ENCODE measurements at regions not wholly inside any gene's neighbourhood (a gene's known extent, or its start where the extent isn't known, plus 50 kb on each side); places are given as distances from the start of the nearest gene placed in this dataset.

DNA sequence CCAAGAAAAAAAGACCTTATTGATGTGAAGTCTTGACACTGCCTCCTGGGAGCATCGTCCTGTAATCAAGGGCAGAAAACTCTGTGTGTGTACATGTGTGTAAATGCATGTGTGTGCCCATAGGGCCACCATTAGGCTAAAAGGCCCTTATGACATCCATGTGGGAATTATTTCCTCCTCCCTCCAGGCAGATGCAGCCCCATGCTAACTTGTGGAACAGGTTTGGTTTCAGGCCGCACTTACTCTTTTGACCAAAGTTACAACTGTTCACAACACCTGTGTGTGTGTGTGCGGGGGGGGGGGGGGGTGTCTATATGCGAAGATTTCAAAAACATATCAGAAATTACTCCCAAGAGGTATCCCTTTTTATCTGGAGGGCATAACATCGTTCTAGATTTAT is 87.4 kb upstream of the SLC14A2 start:
- Histone ChIP-seq H3K79me2 (replicated peaks; ENCODE audit: insufficient read depth) (no peaks in the 10 kb centered on the region), H3K4me3 (no peak overlapping the region), H3K4me1 (ENCODE audit: insufficient read depth) (no peaks in the 10 kb centered on the region), H3F3A (replicated peaks; ENCODE audit: low read depth) (no peaks in the 10 kb centered on the region), H3K36me3 (ENCODE audit: insufficient read depth) (no peaks in the 10 kb centered on the region), H4K20me1 (replicated peaks; ENCODE audit: insufficient read depth) (no peaks in the 10 kb centered on the region), H3K4me2 (no peak overlapping the region), H3K27me3 (ENCODE audit: insufficient read depth) (no peaks in the 10 kb centered on the region), H2AFZ (no peak overlapping the region), H3K27ac (ENCODE audit: low read depth) (no peak overlapping the region), H3K9me2 (ENCODE audit: insufficient read depth) (0 out of 2 replicates have a peak, but pooled peaks cover 6% of the 10 kb centered on the region)
- H3K27ac Mint-ChIP-seq, result no peak overlapping the region
- H3K27me3 Mint-ChIP-seq (ENCODE audit: insufficient read depth, low read depth, poor library complexity), result peaks cover 3% of the 10 kb centered on the region
- no peak for DNase-seq (ENCODE audit: low spot score)
- H3K4me1 Mint-ChIP-seq, result no peaks in the 10 kb centered on the region; the same call in 2 of the 3 replicates
- no peak for ATAC-seq
- H3K9me3 Mint-ChIP-seq, result peaks cover 4% of the 10 kb centered on the region; the same call in 1 of the 3 replicates
- no peaks in the 10 kb centered on the region for H3K36me3 Mint-ChIP-seq (ENCODE audit: low read depth)
- H3K4me3 Mint-ChIP-seq, result no peak overlapping the region
- TF ChIP-seq ZNF331 (CRISPR knock-in tag; IDR thresholded peaks at IDR 0.05; ENCODE audit: low read depth) (no peak), EZH2 (IDR thresholded peaks at IDR 0.05; ENCODE audit: low read depth, unreplicated experiment) (no peak), STAT1 (IDR thresholded peaks at IDR 0.05; ENCODE audit: unreplicated experiment) (no peak), CREB1 (CRISPR knock-in tag; IDR thresholded peaks at IDR 0.05; ENCODE audit: low read depth) (no peak)

DNA sequence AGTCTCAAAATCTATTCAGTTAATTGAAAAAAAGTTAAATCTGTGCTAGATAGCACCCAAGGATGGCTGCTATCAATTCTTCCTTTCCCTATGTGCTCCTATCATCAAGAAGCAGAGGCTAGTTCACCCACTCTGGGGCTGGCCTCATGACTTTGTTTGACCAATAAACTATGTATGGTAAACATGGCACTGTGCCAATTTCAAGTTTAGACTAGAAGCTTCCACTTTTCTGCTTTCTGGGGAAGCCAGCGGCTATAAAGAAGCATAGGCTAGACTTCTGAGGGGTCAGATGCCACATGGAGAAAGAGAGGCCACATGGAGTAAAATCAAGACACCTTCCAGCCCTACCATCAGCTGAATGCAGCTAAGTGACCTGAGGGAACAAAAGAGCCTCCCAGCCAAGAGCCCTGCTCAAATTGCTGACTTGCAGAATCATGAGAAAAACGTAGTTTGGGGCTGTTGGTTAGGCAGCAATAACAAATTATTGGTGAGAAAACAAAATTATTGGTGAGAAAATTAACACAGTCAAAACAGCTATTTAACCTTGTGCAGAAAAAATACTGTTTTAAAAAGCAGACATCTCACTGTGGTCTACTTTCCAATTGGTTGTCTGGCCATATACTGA is 86.5 kb upstream of the SLC14A2 start:
- no peak overlapping the region for H3K4me3 ChIP-seq
- no peak overlapping the region for H3K4me2 ChIP-seq
- Mint-ChIP-seq H3K4me1 (no peaks in the 10 kb centered on the region), H3K27me3 (ENCODE audit: insufficient read depth, low read depth, poor library complexity) (peaks cover 1% of the 10 kb centered on the region), H3K4me3 (no peak overlapping the region), H3K27ac (no peak overlapping the region), H3K36me3 (ENCODE audit: low read depth) (no peaks in the 10 kb centered on the region), H3K9me3 (peaks cover 4% of the 10 kb centered on the region; the same call in 1 of the 3 replicates)
- H3K36me3 ChIP-seq (ENCODE audit: insufficient read depth), result no peaks in the 10 kb centered on the region
- ATAC-seq (no peak), DNase-seq (ENCODE audit: low spot score) (no peak)
- no peaks in the 10 kb centered on the region for H4K20me1 ChIP-seq (replicated peaks; ENCODE audit: insufficient read depth)
- no peaks in the 10 kb centered on the region for H3K27me3 ChIP-seq (ENCODE audit: insufficient read depth)
- H3K9me2 ChIP-seq (ENCODE audit: insufficient read depth), result 0 out of 2 replicates have a peak, but pooled peaks cover 6% of the 10 kb centered on the region
- no peaks in the 10 kb centered on the region for H3K79me2 ChIP-seq (replicated peaks; ENCODE audit: insufficient read depth)
- H3K4me1 ChIP-seq (ENCODE audit: insufficient read depth), result no peaks in the 10 kb centered on the region
- H3F3A ChIP-seq (replicated peaks; ENCODE audit: low read depth), result no peaks in the 10 kb centered on the region
- H3K27ac ChIP-seq (ENCODE audit: low read depth), result no peak overlapping the region
- no peak overlapping the region for H2AFZ ChIP-seq
- TF ChIP-seq ZNF114 (CRISPR knock-in tag; IDR thresholded peaks at IDR 0.05), result no peak
- TF ChIP-seq NANOG (IDR thresholded peaks at IDR 0.05; ENCODE audit: borderline replicate concordance), result no peak
- TF ChIP-seq EZH2 (IDR thresholded peaks at IDR 0.05; ENCODE audit: low read depth, unreplicated experiment), result no peak
- no peak for TF ChIP-seq POLR2AphosphoS5 (IDR thresholded peaks at IDR 0.05; ENCODE audit: low read depth)
- TF ChIP-seq ZNF331 (CRISPR knock-in tag; IDR thresholded peaks at IDR 0.05; ENCODE audit: low read depth), result no peak
- no peak for TF ChIP-seq JUNB (IDR thresholded peaks at IDR 0.05; ENCODE audit: unreplicated experiment)
- TF ChIP-seq, protein P1, sequence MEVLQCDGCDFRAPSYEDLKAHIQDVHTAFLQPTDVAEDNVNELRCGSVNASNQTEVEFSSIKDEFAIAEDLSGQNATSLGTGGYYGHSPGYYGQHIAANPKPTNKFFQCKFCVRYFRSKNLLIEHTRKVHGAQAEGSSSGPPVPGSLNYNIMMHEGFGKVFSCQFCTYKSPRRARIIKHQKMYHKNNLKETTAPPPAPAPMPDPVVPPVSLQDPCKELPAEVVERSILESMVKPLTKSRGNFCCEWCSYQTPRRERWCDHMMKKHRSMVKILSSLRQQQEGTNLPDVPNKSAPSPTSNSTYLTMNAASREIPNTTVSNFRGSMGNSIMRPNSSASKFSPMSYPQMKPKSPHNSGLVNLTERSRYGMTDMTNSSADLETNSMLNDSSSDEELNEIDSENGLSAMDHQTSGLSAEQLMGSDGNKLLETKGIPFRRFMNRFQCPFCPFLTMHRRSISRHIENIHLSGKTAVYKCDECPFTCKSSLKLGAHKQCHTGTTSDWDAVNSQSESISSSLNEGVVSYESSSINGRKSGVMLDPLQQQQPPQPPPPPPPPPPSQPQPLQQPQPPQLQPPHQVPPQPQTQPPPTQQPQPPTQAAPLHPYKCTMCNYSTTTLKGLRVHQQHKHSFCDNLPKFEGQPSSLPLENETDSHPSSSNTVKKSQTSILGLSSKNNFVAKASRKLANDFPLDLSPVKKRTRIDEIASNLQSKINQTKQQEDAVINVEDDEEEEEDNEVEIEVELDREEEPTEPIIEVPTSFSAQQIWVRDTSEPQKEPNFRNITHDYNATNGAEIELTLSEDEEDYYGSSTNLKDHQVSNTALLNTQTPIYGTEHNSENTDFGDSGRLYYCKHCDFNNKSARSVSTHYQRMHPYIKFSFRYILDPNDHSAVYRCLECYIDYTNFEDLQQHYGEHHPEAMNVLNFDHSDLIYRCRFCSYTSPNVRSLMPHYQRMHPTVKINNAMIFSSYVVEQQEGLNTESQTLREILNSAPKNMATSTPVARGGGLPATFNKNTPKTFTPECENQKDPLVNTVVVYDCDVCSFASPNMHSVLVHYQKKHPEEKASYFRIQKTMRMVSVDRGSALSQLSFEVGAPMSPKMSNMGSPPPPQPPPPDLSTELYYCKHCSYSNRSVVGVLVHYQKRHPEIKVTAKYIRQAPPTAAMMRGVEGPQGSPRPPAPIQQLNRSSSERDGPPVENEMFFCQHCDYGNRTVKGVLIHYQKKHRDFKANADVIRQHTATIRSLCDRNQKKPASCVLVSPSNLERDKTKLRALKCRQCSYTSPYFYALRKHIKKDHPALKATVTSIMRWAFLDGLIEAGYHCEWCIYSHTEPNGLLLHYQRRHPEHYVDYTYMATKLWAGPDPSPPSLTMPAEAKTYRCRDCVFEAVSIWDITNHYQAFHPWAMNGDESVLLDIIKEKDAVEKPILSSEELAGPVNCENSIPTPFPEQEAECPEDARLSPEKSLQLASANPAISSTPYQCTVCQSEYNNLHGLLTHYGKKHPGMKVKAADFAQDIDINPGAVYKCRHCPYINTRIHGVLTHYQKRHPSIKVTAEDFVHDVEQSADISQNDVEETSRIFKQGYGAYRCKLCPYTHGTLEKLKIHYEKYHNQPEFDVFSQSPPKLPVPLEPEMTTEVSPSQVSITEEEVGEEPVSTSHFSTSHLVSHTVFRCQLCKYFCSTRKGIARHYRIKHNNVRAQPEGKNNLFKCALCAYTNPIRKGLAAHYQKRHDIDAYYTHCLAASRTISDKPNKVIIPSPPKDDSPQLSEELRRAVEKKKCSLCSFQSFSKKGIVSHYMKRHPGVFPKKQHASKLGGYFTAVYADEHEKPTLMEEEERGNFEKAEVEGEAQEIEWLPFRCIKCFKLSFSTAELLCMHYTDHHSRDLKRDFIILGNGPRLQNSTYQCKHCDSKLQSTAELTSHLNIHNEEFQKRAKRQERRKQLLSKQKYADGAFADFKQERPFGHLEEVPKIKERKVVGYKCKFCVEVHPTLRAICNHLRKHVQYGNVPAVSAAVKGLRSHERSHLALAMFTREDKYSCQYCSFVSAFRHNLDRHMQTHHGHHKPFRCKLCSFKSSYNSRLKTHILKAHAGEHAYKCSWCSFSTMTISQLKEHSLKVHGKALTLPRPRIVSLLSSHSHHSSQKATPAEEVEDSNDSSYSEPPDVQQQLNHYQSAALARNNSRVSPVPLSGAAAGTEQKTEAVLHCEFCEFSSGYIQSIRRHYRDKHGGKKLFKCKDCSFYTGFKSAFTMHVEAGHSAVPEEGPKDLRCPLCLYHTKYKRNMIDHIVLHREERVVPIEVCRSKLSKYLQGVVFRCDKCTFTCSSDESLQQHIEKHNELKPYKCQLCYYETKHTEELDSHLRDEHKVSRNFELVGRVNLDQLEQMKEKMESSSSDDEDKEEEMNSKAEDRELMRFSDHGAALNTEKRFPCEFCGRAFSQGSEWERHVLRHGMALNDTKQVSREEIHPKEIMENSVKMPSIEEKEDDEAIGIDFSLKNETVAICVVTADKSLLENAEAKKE (CRISPR knock-in tag; IDR thresholded peaks at IDR 0.05), result no peak
- TF ChIP-seq, protein P2, sequence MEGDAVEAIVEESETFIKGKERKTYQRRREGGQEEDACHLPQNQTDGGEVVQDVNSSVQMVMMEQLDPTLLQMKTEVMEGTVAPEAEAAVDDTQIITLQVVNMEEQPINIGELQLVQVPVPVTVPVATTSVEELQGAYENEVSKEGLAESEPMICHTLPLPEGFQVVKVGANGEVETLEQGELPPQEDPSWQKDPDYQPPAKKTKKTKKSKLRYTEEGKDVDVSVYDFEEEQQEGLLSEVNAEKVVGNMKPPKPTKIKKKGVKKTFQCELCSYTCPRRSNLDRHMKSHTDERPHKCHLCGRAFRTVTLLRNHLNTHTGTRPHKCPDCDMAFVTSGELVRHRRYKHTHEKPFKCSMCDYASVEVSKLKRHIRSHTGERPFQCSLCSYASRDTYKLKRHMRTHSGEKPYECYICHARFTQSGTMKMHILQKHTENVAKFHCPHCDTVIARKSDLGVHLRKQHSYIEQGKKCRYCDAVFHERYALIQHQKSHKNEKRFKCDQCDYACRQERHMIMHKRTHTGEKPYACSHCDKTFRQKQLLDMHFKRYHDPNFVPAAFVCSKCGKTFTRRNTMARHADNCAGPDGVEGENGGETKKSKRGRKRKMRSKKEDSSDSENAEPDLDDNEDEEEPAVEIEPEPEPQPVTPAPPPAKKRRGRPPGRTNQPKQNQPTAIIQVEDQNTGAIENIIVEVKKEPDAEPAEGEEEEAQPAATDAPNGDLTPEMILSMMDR (conservative IDR thresholded peaks at IDR 0.05; ENCODE audit: low read depth in 2 of 2), result no peak
- no peak for TF ChIP-seq EZH2phosphoT487 (IDR thresholded peaks at IDR 0.05; ENCODE audit: unreplicated experiment)
